ENCODE measurements at regions not wholly inside any gene's neighbourhood (a gene's known extent, or its start where the extent isn't known, plus 50 kb on each side); places are given as distances from the start of the nearest gene placed in this dataset.

- TF ChIP-seq CTCF (IDR thresholded peaks at IDR 0.05) (peak; percentile 21 to 47 (median 34)), POLR2A (IDR thresholded peaks at IDR 0.05) (no peak)
Measured at GRCh38 chr14:56874375-56874774, 64.1 kb upstream of the OTX2 start.

Measured in right lobe of liver (tissue), 4 donors.